H1 (cell line): ENCODE measurements at regions not wholly inside any gene's neighbourhood (a gene's known extent, or its start where the extent isn't known, plus 50 kb on each side); places are given as distances from the start of the nearest gene placed in this dataset.

Experiments
- BRCA1 ChIP-seq: IDR thresholded peaks from 2 replicates; pipeline ENCODE4 v1.6.1; 2012; ENCODE audit warnings: low read depth, low read length, improper control_type of control experiment
- KDM4A ChIP-seq: IDR thresholded peaks from one replicate; pipeline ENCODE4 v1.7.1; 2012; ENCODE audit warnings: low read depth, mild to moderate bottlenecking, moderate library complexity, low read length, inconsistent platforms; ENCODE audit not compliant: severe bottlenecking
- NANOG ChIP-seq: IDR thresholded peaks from 2 replicates; pipeline ENCODE4 v1.6.1; 2011; ENCODE audit warnings: low read length, low read depth, mild to moderate bottlenecking, inconsistent platforms; ENCODE audit not compliant: insufficient read depth, poor library complexity, severe bottlenecking
- TAF7 ChIP-seq: optimal IDR thresholded peaks from 2 replicates; pipeline ENCODE3; 2011; ENCODE audit warnings: low read depth, mild to moderate bottlenecking, inconsistent platforms, low read length, moderate library complexity, borderline replicate concordance
- TF ChIP-seq, protein P1 (sequence below): fragments of 300-600 bp; sonication (generic); IDR thresholded peaks from 2 replicates; pipeline ENCODE4 v1.7.1; 2012; ENCODE audit warnings: low read length, moderate library complexity, mild to moderate bottlenecking, inconsistent platforms; ENCODE audit not compliant: insufficient replicate concordance

DNA sequence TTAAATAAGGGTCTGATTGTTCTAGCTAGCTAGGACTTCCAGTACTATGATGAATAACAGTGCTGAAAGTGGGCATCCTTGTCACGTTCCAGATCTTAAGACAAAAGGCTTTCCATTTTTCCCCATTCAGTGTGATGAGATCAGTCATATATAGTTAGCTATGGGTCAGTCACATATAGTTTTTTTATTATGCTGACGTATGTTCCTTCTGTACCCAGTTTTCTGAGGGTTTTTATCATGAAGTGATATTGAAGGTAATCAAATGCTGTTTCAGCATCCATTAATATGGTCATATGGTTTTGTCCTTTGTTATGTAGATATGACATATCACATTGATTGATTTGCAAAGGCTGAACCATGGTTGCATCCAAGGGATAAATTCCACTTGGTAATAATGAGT lies 800.1 kb upstream of the FBXO33 start (continued):
- TF ChIP-seq, protein P1, sequence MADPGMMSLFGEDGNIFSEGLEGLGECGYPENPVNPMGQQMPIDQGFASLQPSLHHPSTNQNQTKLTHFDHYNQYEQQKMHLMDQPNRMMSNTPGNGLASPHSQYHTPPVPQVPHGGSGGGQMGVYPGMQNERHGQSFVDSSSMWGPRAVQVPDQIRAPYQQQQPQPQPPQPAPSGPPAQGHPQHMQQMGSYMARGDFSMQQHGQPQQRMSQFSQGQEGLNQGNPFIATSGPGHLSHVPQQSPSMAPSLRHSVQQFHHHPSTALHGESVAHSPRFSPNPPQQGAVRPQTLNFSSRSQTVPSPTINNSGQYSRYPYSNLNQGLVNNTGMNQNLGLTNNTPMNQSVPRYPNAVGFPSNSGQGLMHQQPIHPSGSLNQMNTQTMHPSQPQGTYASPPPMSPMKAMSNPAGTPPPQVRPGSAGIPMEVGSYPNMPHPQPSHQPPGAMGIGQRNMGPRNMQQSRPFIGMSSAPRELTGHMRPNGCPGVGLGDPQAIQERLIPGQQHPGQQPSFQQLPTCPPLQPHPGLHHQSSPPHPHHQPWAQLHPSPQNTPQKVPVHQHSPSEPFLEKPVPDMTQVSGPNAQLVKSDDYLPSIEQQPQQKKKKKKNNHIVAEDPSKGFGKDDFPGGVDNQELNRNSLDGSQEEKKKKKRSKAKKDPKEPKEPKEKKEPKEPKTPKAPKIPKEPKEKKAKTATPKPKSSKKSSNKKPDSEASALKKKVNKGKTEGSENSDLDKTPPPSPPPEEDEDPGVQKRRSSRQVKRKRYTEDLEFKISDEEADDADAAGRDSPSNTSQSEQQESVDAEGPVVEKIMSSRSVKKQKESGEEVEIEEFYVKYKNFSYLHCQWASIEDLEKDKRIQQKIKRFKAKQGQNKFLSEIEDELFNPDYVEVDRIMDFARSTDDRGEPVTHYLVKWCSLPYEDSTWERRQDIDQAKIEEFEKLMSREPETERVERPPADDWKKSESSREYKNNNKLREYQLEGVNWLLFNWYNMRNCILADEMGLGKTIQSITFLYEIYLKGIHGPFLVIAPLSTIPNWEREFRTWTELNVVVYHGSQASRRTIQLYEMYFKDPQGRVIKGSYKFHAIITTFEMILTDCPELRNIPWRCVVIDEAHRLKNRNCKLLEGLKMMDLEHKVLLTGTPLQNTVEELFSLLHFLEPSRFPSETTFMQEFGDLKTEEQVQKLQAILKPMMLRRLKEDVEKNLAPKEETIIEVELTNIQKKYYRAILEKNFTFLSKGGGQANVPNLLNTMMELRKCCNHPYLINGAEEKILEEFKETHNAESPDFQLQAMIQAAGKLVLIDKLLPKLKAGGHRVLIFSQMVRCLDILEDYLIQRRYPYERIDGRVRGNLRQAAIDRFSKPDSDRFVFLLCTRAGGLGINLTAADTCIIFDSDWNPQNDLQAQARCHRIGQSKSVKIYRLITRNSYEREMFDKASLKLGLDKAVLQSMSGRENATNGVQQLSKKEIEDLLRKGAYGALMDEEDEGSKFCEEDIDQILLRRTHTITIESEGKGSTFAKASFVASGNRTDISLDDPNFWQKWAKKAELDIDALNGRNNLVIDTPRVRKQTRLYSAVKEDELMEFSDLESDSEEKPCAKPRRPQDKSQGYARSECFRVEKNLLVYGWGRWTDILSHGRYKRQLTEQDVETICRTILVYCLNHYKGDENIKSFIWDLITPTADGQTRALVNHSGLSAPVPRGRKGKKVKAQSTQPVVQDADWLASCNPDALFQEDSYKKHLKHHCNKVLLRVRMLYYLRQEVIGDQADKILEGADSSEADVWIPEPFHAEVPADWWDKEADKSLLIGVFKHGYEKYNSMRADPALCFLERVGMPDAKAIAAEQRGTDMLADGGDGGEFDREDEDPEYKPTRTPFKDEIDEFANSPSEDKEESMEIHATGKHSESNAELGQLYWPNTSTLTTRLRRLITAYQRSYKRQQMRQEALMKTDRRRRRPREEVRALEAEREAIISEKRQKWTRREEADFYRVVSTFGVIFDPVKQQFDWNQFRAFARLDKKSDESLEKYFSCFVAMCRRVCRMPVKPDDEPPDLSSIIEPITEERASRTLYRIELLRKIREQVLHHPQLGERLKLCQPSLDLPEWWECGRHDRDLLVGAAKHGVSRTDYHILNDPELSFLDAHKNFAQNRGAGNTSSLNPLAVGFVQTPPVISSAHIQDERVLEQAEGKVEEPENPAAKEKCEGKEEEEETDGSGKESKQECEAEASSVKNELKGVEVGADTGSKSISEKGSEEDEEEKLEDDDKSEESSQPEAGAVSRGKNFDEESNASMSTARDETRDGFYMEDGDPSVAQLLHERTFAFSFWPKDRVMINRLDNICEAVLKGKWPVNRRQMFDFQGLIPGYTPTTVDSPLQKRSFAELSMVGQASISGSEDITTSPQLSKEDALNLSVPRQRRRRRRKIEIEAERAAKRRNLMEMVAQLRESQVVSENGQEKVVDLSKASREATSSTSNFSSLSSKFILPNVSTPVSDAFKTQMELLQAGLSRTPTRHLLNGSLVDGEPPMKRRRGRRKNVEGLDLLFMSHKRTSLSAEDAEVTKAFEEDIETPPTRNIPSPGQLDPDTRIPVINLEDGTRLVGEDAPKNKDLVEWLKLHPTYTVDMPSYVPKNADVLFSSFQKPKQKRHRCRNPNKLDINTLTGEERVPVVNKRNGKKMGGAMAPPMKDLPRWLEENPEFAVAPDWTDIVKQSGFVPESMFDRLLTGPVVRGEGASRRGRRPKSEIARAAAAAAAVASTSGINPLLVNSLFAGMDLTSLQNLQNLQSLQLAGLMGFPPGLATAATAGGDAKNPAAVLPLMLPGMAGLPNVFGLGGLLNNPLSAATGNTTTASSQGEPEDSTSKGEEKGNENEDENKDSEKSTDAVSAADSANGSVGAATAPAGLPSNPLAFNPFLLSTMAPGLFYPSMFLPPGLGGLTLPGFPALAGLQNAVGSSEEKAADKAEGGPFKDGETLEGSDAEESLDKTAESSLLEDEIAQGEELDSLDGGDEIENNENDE = no peak
- TF ChIP-seq KDM4A (no peak), TAF7 (no peak), BRCA1 (no peak), NANOG (no peak)
